Bronchial epithelial cell (primary cell): ENCODE measurements at regions not wholly inside any gene's neighbourhood (a gene's known extent, or its start where the extent isn't known, plus 50 kb on each side); places are given as distances from the start of the nearest gene placed in this dataset.

Source experiments
- DNase-seq: peaks from one replicate; pipeline ENCODE4 v3.0.0-alpha.2; 2010; ENCODE audit warnings: low read depth
- FAIRE-seq: peaks from 2 replicates; lab custom pipeline; 2011; peaks lifted over from hg19 to GRCh38; lab: Jason Lieb, UNC
- H3K27me3 ChIP-seq: 2 replicates; pipeline ENCODE4 v1.5.1; 2011; ENCODE audit warnings: low read length; ENCODE audit not compliant: control insufficient read depth, insufficient read depth
- H3K36me3 ChIP-seq: 2 replicates; pipeline ENCODE4 v1.5.1; 2011; ENCODE audit warnings: low read length; ENCODE audit not compliant: control insufficient read depth, insufficient read depth
- H3K4me3 ChIP-seq: 2 replicates; pipeline ENCODE4 v1.5.1; 2011; ENCODE audit warnings: mild to moderate bottlenecking, low read depth, low read length, control low read depth
- CTCF ChIP-seq: IDR thresholded peaks from 2 replicates; pipeline ENCODE4 v1.5.1; 2011; ENCODE audit warnings: mild to moderate bottlenecking, moderate library complexity, low read length, control low read depth, inconsistent platforms; ENCODE audit not compliant: insufficient read depth, severe bottlenecking

GRCh38 chr15:47409600-47409999 is 307.7 kb upstream of the SEMA6D start:
- DNase-seq, result no peak
- no peaks in the 10 kb centered on the region for H3K27me3 ChIP-seq
- no peak for TF ChIP-seq CTCF
- H3K4me3 ChIP-seq, result no peak overlapping the region
- no peak for FAIRE-seq
- H3K36me3 ChIP-seq, result no peaks in the 10 kb centered on the region

- no peaks in the 10 kb centered on the region for H3K27me3 ChIP-seq
- H3K4me3 ChIP-seq, result no peak overlapping the region
- FAIRE-seq, result no peak
- H3K36me3 ChIP-seq, result no peaks in the 10 kb centered on the region
- TF ChIP-seq CTCF, result no peak
- DNase-seq, result no peak
These were observed 307.1 kb upstream of the SEMA6D start for GRCh38 chr15:47410247-47410646.

- Histone ChIP-seq H3K27me3 (no peaks in the 10 kb centered on the region), H3K4me3 (no peak overlapping the region), H3K36me3 (no peaks in the 10 kb centered on the region)
- FAIRE-seq, result no peak
- no peak for DNase-seq
- TF ChIP-seq CTCF, result no peak
These were observed 305.6 kb upstream of the SEMA6D start for GRCh38 chr15:47411733-47412132.

DNA sequence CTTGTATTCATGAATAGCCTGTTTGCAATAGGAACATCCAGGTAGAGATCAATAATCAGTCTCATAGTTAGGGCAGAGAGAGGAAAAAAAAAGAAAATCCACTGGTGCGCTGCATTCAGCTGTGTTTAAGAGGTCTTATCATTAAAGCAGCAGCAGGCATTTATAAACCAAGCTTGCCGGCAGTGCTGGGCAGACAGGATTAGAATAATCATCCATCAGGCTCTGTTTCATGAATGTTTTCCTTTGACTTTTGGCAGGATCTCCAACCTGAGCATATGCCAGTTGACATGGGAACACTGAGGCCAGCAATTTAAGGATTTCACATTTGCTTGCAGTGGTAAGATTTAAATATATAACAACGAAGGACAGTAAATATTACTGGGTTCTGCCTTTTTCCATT is 305.2 kb upstream of the SEMA6D start:
- FAIRE-seq (no peak), DNase-seq (no peak)
- no peak for TF ChIP-seq CTCF
- H3K4me3 ChIP-seq, result no peak overlapping the region
- no peaks in the 10 kb centered on the region for H3K36me3 ChIP-seq
- no peaks in the 10 kb centered on the region for H3K27me3 ChIP-seq

DNA sequence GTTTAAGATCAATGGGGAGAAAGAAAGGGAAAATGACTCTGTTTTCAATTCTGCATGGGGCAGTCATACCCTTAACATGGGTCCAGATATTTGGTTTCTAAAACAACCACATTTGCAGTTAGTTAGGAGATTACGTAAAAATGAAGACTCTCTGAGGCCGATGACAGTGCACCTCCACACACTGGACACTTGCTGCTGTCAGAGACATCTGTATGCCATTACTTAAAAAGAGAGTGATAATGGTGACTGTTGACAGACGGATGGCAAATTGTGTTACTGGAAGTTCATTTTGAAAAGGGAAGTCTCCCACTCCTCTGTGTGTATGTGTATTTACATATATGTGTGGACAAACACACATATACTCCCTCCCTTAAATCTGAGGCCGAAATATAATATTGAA is 304.5 kb upstream of the SEMA6D start:
- no peak for FAIRE-seq
- Histone ChIP-seq H3K4me3 (no peak overlapping the region), H3K27me3 (no peaks in the 10 kb centered on the region), H3K36me3 (no peaks in the 10 kb centered on the region)
- DNase-seq, result no peak
- TF ChIP-seq CTCF, result no peak

DNA sequence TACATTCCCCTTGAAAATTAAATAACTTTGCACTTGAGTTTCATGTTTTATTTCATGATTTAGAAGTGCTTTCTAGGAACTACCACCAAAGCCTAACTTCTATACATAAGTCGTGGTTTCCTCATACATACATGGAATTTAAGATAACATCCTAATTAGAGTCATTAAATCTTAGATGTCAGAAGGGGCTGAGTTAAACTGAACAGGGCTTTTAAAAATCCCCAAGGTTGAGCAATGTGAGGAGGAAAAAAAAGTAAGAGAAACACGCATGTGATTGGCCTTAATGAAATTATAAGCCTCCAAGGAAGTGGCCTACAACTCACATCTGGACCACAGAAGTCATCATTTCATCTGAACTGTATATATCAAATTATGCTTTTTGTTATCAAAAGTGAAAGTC is 303.1 kb upstream of the SEMA6D start:
- Histone ChIP-seq H3K27me3 (no peaks in the 10 kb centered on the region), H3K4me3 (no peak overlapping the region), H3K36me3 (no peaks in the 10 kb centered on the region)
- no peak for TF ChIP-seq CTCF
- DNase-seq, result no peak
- no peak for FAIRE-seq
